Neural progenitor cell (in vitro differentiated cells): ENCODE measurements at regions not wholly inside any gene's neighbourhood (a gene's known extent, or its start where the extent isn't known, plus 50 kb on each side); places are given as distances from the start of the nearest gene placed in this dataset.
A peak's percentile ranks its signal among the peaks of the same experiment; 100 is the strongest.

Experiments used
- DNase-seq: peaks from one replicate; pipeline ENCODE4 v3.0.0-alpha.2; 2016; ENCODE audit warnings: low spot score
- H2AFZ ChIP-seq: fragments of 200-600 bp; sonication (generic); replicated peaks from 2 replicates; pipeline ENCODE4 v1.6.1; 2016; ENCODE audit warnings: antibody characterized with exemption
- H3F3A ChIP-seq: fragments of 200-600 bp; sonication (generic); 2 replicates; pipeline ENCODE4 v1.6.1; 2016; ENCODE audit warnings: antibody characterized with exemption, low read depth
- H3K27ac ChIP-seq: fragments of 200-600 bp; sonication (generic); 2 replicates; pipeline ENCODE4 v1.5.1; 2016; ENCODE audit warnings: mild to moderate bottlenecking
- H3K27me3 ChIP-seq: fragments of 200-600 bp; sonication (generic); 2 replicates; pipeline ENCODE4 v1.6.1; 2016; ENCODE audit warnings: mild to moderate bottlenecking, moderate library complexity
- H3K36me3 ChIP-seq: fragments of 200-600 bp; sonication (generic); 2 replicates; pipeline ENCODE4 v1.5.1; 2016
- H3K4me1 ChIP-seq: fragments of 200-600 bp; sonication (generic); 2 replicates; pipeline ENCODE4 v1.6.1; 2016; ENCODE audit warnings: mixed run types
- H3K4me2 ChIP-seq: fragments of 200-600 bp; sonication (generic); 2 replicates; pipeline ENCODE4 v1.6.1; 2016
- H3K4me3 ChIP-seq: fragments of 200-600 bp; sonication (generic); 2 replicates; pipeline ENCODE4 v1.5.1; 2016
- H3K79me2 ChIP-seq: fragments of 200-600 bp; sonication (generic); 2 replicates; pipeline ENCODE4 v1.6.1; 2016; ENCODE audit warnings: low read depth
- H3K9ac ChIP-seq: fragments of 200-600 bp; sonication (generic); 2 replicates; pipeline ENCODE4 v1.6.1; 2016
- H3K9me3 ChIP-seq: fragments of 200-600 bp; sonication (generic); 2 replicates; pipeline ENCODE4 v1.5.1; 2016; ENCODE audit warnings: low read depth
- H4K20me1 ChIP-seq: fragments of 200-600 bp; sonication (generic); 2 replicates; pipeline ENCODE4 v1.6.1; 2016; ENCODE audit warnings: low read depth
- H3K27ac Mint-ChIP-seq: 3 replicates; pipeline ENCODE4 v1.8.0; 2021; ENCODE audit warnings: mixed read lengths
- H3K27me3 Mint-ChIP-seq: 2 replicates; pipeline ENCODE4 v1.8.0; 2022; ENCODE audit warnings: low read depth, mild to moderate bottlenecking, inconsistent platforms, moderate library complexity, mixed read lengths; ENCODE audit not compliant: insufficient read depth
- H3K36me3 Mint-ChIP-seq: 3 replicates; pipeline ENCODE4 v1.8.0; 2021; ENCODE audit warnings: mixed read lengths
- H3K4me1 Mint-ChIP-seq: 3 replicates; pipeline ENCODE4 v1.8.0; 2021; ENCODE audit warnings: mixed read lengths
- H3K4me3 Mint-ChIP-seq: 3 replicates; pipeline ENCODE4 v1.8.0; 2021; ENCODE audit warnings: mild to moderate bottlenecking, moderate library complexity, mixed read lengths
- H3K9me3 Mint-ChIP-seq: 3 replicates; pipeline ENCODE4 v1.8.0; 2020; ENCODE audit warnings: mixed read lengths
- CTCF ChIP-seq: fragments of 200-600 bp; sonication (generic); IDR thresholded peaks from 2 replicates; pipeline ENCODE4 v1.5.1; 2017; ENCODE audit warnings: antibody characterized with exemption, mild to moderate bottlenecking
- EZH2 ChIP-seq: fragments of 200-600 bp; sonication (generic); IDR thresholded peaks from 2 replicates; pipeline ENCODE4 v1.6.1; 2017; ENCODE audit warnings: antibody characterized with exemption, mild to moderate bottlenecking, moderate library complexity
- EZH2phosphoT487 ChIP-seq: fragments of 200-600 bp; sonication (generic); IDR thresholded peaks from 2 replicates; pipeline ENCODE4 v1.6.1; 2017; ENCODE audit warnings: antibody characterized with exemption

GRCh38 chr16:50462793-50463507 is 85.2 kb upstream of the NKD1 start:
- peaks cover 73% of the 10 kb centered on the region for H3K27me3 ChIP-seq
- peaks cover 14% of the 10 kb centered on the region for H3F3A ChIP-seq
- no peaks in the 10 kb centered on the region for H3K36me3 ChIP-seq
- no peak overlapping the region for H3K9ac ChIP-seq
- TF ChIP-seq CTCF (no peak), EZH2phosphoT487 (no peak), EZH2 (no peak)
- H4K20me1 ChIP-seq, result peaks cover 8% of the 10 kb centered on the region
- peak overlapping the region; percentile 16 for H3K4me3 ChIP-seq
- peak overlapping the region; percentile 28 for H3K4me3 Mint-ChIP-seq
- no peak overlapping the region for H2AFZ ChIP-seq
- H3K4me1 ChIP-seq, result peaks cover 34% of the 10 kb centered on the region
- peak overlapping the region; percentile 72 for H3K4me2 ChIP-seq
- H3K4me1 Mint-ChIP-seq, result peaks cover 74% of the 10 kb centered on the region
- H3K27me3 Mint-ChIP-seq, result peaks cover 7% of the 10 kb centered on the region
- H3K27ac ChIP-seq, result no peak overlapping the region
- H3K9me3 ChIP-seq, result no peaks in the 10 kb centered on the region
- no peaks in the 10 kb centered on the region for H3K36me3 Mint-ChIP-seq
- DNase-seq, result peak; percentile 87
- H3K9me3 Mint-ChIP-seq, result no peaks in the 10 kb centered on the region
- H3K79me2 ChIP-seq, result no peaks in the 10 kb centered on the region
- H3K27ac Mint-ChIP-seq, result peak overlapping the region; percentile 10

- Histone ChIP-seq H3K36me3 (no peaks in the 10 kb centered on the region), H3K4me2 (no peak overlapping the region), H3K79me2 (no peaks in the 10 kb centered on the region), H3K4me3 (no peak overlapping the region), H3K27me3 (peaks cover 61% of the 10 kb centered on the region), H3K27ac (no peak overlapping the region), H4K20me1 (peaks cover 8% of the 10 kb centered on the region), H3K9me3 (no peaks in the 10 kb centered on the region), H2AFZ (no peak overlapping the region), H3K9ac (no peak overlapping the region), H3F3A (no peaks in the 10 kb centered on the region), H3K4me1 (peaks cover 29% of the 10 kb centered on the region)
- no peaks in the 10 kb centered on the region for H3K36me3 Mint-ChIP-seq
- TF ChIP-seq EZH2phosphoT487 (no peak), CTCF (no peak), EZH2 (no peak)
- H3K27me3 Mint-ChIP-seq, result peaks cover 9% of the 10 kb centered on the region
- no peaks in the 10 kb centered on the region for H3K9me3 Mint-ChIP-seq
- no peak for DNase-seq
- H3K4me1 Mint-ChIP-seq, result peaks cover 71% of the 10 kb centered on the region
- peak overlapping the region; percentile 81 for H3K27ac Mint-ChIP-seq
- no peak overlapping the region for H3K4me3 Mint-ChIP-seq
Measured at GRCh38 chr16:50461400-50461760, 86.8 kb upstream of the NKD1 start.

- Histone ChIP-seq H3K4me3 (no peak overlapping the region), H3K4me2 (no peak overlapping the region), H3K79me2 (no peaks in the 10 kb centered on the region), H3K9me3 (no peaks in the 10 kb centered on the region), H3K27ac (no peak overlapping the region), H3K27me3 (peaks cover 55% of the 10 kb centered on the region), H3K9ac (no peak overlapping the region), H4K20me1 (peaks cover 8% of the 10 kb centered on the region), H3F3A (no peaks in the 10 kb centered on the region), H2AFZ (no peak overlapping the region), H3K4me1 (peaks cover 29% of the 10 kb centered on the region), H3K36me3 (no peaks in the 10 kb centered on the region)
- no peak for DNase-seq
- H3K36me3 Mint-ChIP-seq, result no peaks in the 10 kb centered on the region
- TF ChIP-seq EZH2phosphoT487 (no peak), EZH2 (no peak), CTCF (no peak)
- H3K27ac Mint-ChIP-seq, result peak overlapping the region; percentile 42
- peaks cover 70% of the 10 kb centered on the region for H3K4me1 Mint-ChIP-seq
- peaks cover 9% of the 10 kb centered on the region for H3K27me3 Mint-ChIP-seq
- no peaks in the 10 kb centered on the region for H3K9me3 Mint-ChIP-seq
- no peak overlapping the region for H3K4me3 Mint-ChIP-seq
Measured at GRCh38 chr16:50460538-50461399, 87.4 kb upstream of the NKD1 start.
